Tibial nerve (tissue), 4 donors: ENCODE measurements at regions not wholly inside any gene's neighbourhood (a gene's known extent, or its start where the extent isn't known, plus 50 kb on each side); places are given as distances from the start of the nearest gene placed in this dataset.

ENCODE experiments used
- CTCF ChIP-seq, 5 experiments: fragments of 200-600 bp in 3 of 5; fragments of 450-650 bp in 2 of 5; sonication (generic) in 3 of 5; IDR thresholded peaks; one replicate each; pipeline ENCODE4 v1.5.1; 2016 to 2019; ENCODE audit warnings: antibody characterized with exemption in 5 of 5, mild to moderate bottlenecking in 3 of 5, moderate library complexity in 2 of 5
- EP300 ChIP-seq, 2 donors: sonication (generic); formaldehyde crosslinking; IDR thresholded peaks; one replicate each; pipeline ENCODE4 v1.6.1; 2017; ENCODE audit warnings: antibody characterized with exemption in 2 of 2, mild to moderate bottlenecking in 1 of 2

- TF ChIP-seq CTCF (IDR thresholded peaks at IDR 0.05) = no peak
- TF ChIP-seq EP300 (IDR thresholded peaks at IDR 0.05) = no peak
These were observed 740.1 kb upstream of the FANCL start for GRCh38 chr2:58981237-58981636.
